Neural cell (in vitro differentiated cells): ENCODE measurements at regions not wholly inside any gene's neighbourhood (a gene's known extent, or its start where the extent isn't known, plus 50 kb on each side); places are given as distances from the start of the nearest gene placed in this dataset.

Experiments used
- CTCF ChIP-seq: fragments of 450-650 bp; IDR thresholded peaks from 2 replicates; pipeline ENCODE4 v1.5.1; 2014; ENCODE audit warnings: antibody characterized with exemption, mild to moderate bottlenecking, moderate library complexity; ENCODE audit not compliant: poor library complexity, severe bottlenecking
- POLR2AphosphoS5 ChIP-seq: IDR thresholded peaks from 2 replicates; pipeline ENCODE4 v1.6.1; 2012
- REST ChIP-seq: IDR thresholded peaks from 2 replicates; pipeline ENCODE4 v1.6.1; 2012; ENCODE audit warnings: borderline replicate concordance

GRCh38 chr13:97160421-97160820 lies 61.7 kb upstream of the MBNL2 start:
- no peak for TF ChIP-seq REST
- no peak for TF ChIP-seq CTCF
- TF ChIP-seq POLR2AphosphoS5: no peak
